UCSD-AML1 (cell line): ENCODE measurements at regions not wholly inside any gene's neighbourhood (a gene's known extent, or its start where the extent isn't known, plus 50 kb on each side); places are given as distances from the start of the nearest gene placed in this dataset.
"Not testable (repeated sequence)": the region's sequence is repeated elsewhere in the genome, so short reads cannot be mapped to it uniquely, and the experiment has no call there.

Experiments used
- DNase-seq: peaks from one replicate; lab custom pipeline; 2025; ENCODE audit not compliant: unreplicated experiment; lab: John Stamatoyannopoulos, UW

DNA sequence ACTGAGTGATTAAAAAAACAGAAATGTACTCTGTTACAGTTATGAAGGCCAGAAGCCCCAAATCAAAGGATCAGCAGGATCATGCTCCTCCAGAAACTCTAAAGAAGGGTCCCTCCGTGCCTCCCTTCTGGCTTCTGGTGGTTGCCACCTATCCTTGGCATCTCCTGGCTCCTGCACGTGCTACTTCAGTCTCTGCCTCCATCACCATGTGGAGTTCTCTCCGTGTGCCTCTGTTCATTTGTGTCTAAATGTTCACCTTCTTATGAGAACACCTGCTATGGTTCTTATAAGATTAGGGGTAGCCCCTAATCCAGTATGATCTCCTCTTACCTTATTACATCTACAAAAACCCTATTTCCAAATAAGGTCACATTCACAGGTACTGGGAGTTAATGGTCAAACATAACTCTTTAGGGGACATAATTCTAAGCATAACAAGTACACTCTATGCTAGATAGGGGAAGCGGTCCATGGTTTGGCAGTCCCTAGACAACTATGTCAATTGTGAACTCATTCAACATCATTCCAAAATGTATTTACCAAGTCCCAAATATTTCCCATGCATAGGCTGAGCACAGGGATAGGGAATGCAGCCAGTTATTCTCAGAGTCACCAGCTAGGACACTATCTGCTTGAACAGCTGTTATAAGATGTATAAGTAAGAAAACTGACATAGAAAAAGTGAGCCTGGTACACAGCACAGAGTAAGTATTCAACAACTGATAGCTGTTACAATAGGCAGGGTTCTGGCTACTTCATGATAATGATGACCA lies 295.5 kb upstream of the BOD1L1 start:
- DNase-seq: no peak

DNA sequence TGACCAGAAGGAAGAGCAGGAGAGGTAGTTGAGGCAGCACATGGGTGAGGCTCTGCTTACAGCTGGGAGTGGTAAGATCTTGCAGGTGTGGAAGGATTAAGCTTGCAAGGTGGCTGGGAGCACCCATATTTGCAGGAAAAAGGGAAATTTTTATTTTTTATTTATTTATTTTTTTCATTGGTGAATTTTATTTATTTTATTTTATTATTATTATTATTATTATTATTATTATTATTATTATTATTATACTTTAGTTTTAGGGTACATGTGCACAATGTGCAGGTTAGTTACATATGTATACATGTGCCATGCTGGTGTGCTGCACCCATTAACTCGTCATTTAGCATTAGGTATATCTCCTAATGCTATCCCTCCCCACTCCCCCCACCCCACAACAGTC lies 297.4 kb upstream of the BOD1L1 start:
- DNase-seq: not testable (repeated sequence)

DNA sequence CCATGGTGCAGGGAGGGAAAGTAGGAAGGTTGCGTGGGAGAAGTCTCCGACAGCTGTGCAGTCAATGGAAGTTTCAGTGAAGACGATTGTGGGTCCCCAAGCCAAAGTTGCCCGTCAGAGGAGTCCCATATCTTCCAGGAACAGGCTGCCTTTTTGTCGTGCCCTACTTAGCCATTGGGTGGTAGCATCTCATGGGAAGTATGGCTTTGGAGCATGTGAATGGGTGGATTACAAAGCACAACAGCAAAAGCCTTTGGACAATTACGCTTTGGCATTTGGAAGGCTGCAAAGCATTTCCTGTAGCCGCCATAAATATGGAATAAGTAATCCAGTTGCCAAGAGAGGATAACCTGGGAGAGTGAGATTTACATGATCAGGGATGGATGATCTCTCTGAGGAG lies 300.7 kb upstream of the BOD1L1 start:
- DNase-seq: no peak

- DNase-seq: no peak
These were observed 302.6 kb upstream of the BOD1L1 start for GRCh38 chr4:13930155-13930554.

GRCh38 chr4:13933191-13933590 lies 305.7 kb upstream of the BOD1L1 start:
- no peak for DNase-seq

DNA sequence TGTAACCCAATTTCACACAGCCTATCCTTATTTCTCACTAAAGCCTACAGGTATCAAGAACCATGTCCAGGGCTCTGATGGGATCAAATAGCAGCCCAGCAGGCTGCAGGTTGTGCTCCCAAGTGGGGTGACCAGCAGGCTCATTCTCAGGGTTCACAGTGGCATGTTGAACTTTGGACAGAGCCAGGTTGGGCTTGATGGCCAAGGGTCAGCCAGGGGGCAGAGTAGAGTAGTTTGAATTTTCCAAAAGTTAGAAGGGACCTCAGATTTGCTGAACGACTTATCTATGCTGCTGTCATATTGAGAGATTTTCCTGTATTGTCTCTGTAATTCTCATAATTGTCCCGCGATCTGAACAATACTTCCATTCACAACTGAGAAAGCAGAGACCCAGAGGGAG lies 310.8 kb upstream of the BOD1L1 start:
- no peak for DNase-seq

DNA sequence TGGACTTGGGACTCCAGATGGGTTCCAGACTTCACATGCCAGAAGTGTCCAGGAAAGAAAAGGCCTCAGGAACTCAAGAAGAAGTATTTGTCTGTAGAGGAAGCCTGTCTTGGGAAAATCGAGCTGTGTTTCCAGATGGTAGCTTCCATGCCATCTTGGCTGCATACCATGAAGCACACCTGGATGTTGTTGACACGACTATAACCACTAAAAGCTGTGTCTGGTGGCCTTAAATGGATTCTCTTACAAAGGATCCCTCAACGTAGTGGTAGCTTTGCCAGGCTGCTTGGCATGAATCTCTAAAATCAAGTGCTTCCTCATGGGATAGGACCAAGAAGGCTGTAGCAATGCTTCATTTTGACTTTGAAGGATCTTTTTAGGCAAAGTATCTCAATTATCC lies 313.4 kb upstream of the BOD1L1 start:
- no peak for DNase-seq

DNA sequence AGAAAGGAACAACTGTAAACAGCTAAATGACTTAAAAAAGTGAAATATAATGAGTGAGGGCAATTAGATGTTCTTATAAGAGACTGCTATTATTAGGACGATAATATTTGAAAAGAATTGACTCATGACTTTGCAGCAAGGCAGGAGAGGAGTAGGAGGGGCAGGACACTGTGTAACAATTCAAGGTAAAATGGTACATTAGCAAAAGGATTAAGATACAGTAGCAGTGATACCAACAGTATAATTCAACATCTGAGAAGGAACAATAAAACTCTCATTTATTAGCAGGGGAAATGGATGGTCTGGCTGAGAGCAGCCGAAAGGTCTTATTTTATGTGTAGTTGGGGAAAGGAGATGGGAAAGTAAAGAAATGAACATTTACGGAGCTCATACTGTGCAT lies 315.5 kb upstream of the BOD1L1 start:
- no peak for DNase-seq

DNA sequence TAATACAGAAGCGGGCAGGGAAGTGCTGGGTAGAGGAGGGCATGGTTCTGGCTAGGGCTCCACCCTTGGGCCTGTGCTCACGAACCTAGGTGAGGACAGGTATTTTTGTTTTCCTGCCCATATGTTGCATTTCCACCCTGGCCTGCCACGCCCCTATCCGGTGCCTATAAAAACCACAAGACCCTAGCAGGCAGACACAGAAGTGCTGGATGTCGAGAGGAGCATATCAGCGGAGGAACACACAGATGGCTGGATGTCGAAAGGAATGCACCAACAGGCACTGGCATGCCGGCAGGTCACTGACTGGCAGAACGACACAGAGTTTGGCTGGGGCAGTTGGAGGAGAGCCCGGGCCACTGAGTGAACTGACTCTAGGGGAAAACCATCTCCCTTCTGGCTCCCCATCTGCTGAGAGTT lies 316.6 kb upstream of the BOD1L1 start:
- DNase-seq: no peak

- no peak for DNase-seq
These were observed 320.4 kb upstream of the BOD1L1 start for GRCh38 chr4:13947921-13948320.

DNA sequence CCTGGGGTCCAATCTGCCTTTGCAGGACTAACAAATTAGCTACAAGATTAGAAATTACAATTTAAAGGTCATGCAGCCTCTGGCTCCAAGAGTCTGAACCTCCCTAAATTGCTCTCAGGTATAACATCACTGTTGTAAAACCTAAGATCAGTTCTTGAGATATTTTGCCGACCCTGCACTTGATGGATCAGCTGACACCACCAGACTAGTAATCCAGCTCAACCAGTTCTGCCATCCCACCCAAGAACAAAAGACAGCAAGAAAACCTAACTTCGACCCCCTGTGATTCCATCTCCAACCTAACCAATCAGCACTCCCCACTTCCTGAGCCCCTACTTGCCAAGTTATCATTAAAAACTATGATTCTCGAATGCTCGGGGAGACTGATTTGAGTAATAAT lies 323.0 kb upstream of the BOD1L1 start:
- DNase-seq: no peak

DNA sequence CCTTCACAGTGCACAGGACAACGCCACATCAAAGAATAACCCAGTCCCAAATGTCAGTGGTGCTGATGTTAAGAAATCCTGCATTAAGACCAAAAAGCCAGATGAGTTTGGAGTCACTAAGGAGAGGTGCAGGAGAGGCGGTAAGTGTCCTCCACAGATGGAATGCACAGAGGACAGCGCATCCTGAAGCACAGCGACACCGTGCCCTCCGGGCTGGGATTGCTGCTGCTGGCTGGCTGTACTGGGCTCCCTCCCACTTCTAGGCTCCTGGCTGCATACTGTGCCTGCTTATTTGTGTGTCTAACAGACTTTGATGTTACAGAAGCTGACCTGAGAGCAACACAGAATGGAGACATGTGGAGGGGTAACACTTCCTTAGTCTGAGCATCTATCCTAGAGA lies 325.6 kb upstream of the BOD1L1 start:
- no peak for DNase-seq

DNA sequence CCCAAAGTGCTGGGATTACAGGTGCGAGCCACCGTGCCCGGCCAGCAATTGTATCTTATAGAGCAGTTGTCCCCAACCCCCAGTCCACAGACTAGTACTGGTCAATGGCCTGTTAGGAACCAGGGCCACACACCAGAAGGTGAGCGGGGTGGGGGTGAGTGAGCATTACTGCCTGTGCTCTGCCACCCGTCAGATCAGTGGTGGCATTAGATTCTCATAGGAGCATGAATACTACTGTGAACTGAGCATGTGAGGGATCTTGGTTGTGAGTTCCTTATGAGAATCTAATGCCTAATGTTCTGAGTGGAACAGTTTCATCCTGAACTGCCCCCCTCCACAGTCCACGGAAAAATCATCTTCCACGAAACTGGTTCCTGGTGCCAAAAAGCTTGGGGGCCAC lies 328.0 kb upstream of the BOD1L1 start:
- no peak for DNase-seq

DNA sequence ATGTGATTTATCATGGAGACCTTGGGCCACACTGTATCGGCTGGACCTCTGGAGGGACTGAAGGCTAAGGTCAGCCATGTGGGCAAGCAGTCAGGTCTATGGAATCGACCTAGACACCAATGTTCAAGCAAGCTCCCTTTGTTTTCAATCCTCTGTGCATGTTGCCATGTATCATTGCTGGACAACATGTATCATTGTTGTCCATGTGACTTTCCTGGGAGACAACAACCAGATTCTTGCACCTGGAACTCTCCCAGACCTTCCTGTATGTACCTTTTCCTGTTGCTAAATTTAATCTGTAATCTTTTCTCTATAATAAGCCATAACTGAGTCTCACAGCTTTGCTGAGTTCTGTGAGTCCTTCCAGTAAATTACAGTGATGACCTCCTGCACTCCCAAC lies 329.4 kb upstream of the BOD1L1 start:
- no peak for DNase-seq

GRCh38 chr4:13957871-13958270 lies 330.3 kb upstream of the BOD1L1 start:
- DNase-seq: no peak

DNA sequence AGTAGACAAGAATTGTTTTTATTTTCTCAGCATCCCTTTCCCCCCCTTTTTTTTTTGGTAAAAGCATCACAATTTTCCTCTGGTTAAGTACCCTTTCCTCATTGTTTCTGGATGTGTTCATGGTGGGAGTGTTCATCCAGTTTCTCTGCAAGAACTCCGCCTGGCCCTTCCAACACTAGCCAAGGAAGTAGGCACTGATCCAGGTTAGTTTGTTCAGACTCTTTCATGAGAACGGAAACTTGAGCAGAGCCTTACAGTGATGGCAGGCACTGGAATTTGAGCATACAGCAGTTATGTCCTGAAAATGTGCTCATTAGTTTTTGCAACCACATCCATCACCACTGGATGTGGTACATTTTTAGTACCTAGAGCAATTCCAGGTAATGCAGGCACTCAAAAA lies 336.1 kb upstream of the BOD1L1 start:
- DNase-seq: no peak

DNA sequence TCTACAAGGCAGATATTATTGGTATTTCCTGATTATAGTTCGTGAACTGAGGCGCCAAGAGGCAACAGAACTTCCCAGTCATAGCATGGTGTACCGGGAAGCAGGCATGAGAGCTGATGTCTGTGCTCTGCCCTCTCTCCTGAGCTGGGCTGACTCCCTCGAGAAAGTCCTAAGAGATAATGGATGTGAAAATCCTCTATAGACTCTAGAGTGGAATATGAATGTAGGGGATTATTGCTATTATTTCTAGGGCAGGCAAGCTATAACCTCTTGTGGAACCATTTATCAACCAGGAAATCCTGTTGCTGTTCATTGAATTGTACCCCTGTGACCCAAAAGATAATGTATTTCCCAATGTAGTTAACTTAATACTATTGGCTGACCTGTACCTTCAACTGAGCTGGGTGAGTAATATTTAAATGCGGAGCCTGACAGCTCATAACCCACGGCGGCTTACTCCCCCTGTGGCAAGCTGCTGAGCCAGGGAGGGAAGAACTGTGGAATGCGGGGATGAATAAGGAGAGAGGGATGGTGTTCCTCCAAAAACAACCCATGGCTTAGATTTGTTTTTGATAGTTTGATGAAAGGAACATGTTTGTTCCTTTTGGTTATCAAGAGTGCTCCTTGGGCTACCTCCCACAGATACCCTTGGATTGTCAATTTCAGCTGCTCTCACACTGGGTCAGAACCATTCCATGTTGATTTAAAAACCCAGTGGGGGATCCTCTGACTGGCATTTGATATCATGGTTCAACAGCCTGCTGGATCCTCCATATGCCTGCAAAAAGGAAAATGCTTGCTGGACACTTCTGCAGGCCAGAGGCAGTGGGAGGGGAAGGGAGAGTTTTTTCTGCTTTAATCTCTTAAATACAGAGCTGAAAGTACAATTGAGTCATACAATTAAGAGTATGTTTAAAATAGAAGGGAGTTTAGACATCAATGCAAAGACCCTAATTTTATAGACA lies 339.0 kb upstream of the BOD1L1 start:
- DNase-seq: no peak

DNA sequence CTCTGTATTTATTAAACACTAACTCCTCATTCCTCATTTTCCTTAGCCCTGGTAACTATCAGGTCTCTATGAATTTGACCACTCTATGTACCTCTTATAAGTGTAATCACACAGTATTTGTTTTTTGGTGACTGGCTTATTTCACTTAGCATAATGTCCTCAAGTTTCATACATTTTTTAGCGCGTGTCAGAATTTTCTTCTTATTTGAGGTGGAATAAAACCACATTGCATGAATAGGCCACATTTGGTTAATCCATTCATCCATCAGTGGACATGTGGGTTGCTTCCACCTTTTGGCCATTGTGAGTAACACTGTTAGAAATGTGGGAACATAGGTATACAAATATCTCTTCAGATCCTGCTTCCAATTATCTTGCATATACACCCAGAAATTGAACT lies 341.2 kb upstream of the BOD1L1 start:
- DNase-seq: no peak

- no peak for DNase-seq
These were observed 342.8 kb upstream of the BOD1L1 start for GRCh38 chr4:13970349-13970748.

DNA sequence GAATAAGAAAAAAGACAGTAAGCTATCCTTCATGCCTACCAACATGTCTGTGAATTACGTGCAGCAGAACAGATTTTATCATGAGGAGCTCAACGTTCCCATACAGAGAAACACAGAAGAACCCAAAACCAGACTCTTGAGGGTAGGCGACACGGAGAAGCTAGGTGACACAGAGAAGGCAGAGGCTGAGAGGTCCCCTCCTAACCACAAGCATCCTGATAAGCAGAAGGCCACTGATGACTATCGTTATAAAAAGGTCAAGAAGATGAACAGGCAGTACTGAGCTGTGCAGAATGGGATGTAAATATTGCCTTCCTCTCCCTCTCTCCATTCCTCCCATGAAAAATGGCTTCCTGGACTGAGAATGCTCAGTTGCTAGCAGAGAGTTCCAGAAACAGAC lies 350.2 kb upstream of the BOD1L1 start:
- no peak for DNase-seq

- no peak for DNase-seq
These were observed 353.1 kb upstream of the BOD1L1 start for GRCh38 chr4:13980317-13981310.
